ENCODE measurements at regions not wholly inside any gene's neighbourhood (a gene's known extent, or its start where the extent isn't known, plus 50 kb on each side); places are given as distances from the start of the nearest gene placed in this dataset.

DNA sequence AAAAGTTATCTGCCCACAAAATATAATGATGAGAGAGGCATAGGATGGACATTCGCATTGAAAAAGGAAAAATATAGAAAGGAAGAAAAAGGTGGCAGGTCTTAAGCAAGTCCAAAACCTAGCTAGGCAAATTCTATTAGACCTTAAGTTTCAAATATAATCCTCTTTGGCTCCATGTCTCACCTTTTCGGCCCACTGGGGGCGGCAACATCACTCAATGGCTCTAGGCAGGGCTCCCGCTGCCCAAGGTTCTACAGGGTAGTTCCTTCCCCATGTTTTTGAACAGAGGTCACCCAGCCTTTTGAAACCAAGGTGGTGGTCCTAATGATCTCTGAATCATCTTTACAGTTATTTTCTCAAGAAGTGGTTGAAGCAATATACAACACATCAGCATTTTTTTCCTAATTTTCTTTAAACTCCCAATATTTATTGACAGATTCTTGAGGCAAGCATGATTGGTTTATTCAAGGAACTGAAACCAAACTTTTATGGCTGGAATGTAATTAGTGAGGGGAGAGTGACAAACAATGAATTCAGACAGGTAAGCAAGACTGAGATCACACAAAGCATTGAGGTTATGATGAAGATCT, 309.4 kb downstream of the ANTXR2 start:
- TF ChIP-seq EZH2 (IDR thresholded peaks at IDR 0.05; ENCODE audit: insufficient read depth, poor library complexity, severe bottlenecking) (no peak), EZH2phosphoT487 (IDR thresholded peaks at IDR 0.05; ENCODE audit: insufficient read depth, low read depth) (no peak)
